ENCODE measurements at regions not wholly inside any gene's neighbourhood (a gene's known extent, or its start where the extent isn't known, plus 50 kb on each side); places are given as distances from the start of the nearest gene placed in this dataset.

DNA sequence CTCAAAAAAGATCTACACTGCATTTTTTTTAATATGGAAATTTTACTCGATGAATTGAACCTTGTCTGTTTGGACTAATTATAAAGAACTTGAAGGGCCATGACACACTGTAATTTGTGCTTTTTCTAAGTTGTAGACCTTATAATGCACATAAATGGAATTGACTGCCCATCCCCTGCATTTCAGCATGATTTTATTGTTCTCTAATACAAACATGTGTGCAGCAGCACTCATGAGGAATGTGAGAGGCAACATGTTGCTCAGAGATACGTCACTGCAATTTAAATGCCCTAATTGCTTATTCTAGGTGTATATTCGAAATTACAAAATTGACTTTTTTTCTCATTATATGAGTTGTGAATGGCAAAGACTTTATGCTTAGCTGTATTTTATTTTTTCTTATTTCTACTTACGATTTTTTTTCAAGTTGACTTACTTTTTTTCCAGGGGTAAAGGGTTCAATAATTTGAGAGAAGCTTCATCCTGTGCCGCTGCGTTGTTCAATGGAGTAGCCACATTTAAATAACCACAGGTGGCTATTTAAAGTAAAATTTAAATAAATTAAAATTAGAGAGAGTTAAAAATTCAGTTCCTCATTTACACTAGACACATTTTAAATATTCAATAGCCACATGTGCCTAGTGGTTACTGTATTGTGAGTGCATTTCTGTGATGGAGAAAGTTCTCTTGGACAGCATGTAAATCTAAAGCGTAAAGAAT lies 1346.4 kb downstream of the ROBO1 start:
- H3K27ac Mint-ChIP-seq = no peak overlapping the region; a peak in 1 of 7 replicates
- H3K9me3 Mint-ChIP-seq = no peaks in the 10 kb centered on the region
- H2AK5ac ChIP-seq (ENCODE audit: insufficient read length, low read length) = no peak overlapping the region
- TF ChIP-seq CTCF (conservative IDR thresholded peaks at IDR 0.05) = no peak
- H3K4ac ChIP-seq (ENCODE audit: low read depth, low read length) = no peak overlapping the region
- no peak overlapping the region for H2BK20ac ChIP-seq (ENCODE audit: low read depth, low read length, poor library complexity, severe bottlenecking)
- H3K9ac ChIP-seq (ENCODE audit: extremely low read depth, insufficient read length, low read length) = no peak overlapping the region
- H4K91ac ChIP-seq (ENCODE audit: insufficient read length, low read depth, low read length) = no peak overlapping the region
- no peaks in the 10 kb centered on the region; a peak in 1 of 7 replicates for H3K36me3 Mint-ChIP-seq (ENCODE audit: insufficient read depth in 1 of 3, low read depth in 3 of 3)
- no peak overlapping the region for H2BK5ac ChIP-seq (ENCODE audit: insufficient read length, low read length)
- no peak overlapping the region for H3K4me2 ChIP-seq (ENCODE audit: insufficient read depth, insufficient read length, low read length)
- peaks cover 4% of the 10 kb centered on the region; the same call in 1 of the 2 replicates for H3K4me1 ChIP-seq (ENCODE audit: insufficient read depth, low read length)
- no peak overlapping the region for H3K56ac ChIP-seq (ENCODE audit: insufficient read length, low read depth, low read length)
- no peak overlapping the region for H2BK12ac ChIP-seq (ENCODE audit: insufficient read length, low read depth, low read length)
- H3K79me1 ChIP-seq (ENCODE audit: insufficient read depth, low read depth, low read length, poor library complexity, severe bottlenecking) = no peaks in the 10 kb centered on the region
- H3K14ac ChIP-seq (ENCODE audit: insufficient read depth, low read length) = no peak overlapping the region
- DNase-seq = no peak
- WGBS (ENCODE audit: extremely low coverage, insufficient read length, low lambda C conversion rate) = no CpG with 5 or more reads among the region's 7 CpGs
- H3K79me2 ChIP-seq (ENCODE audit: insufficient read depth, low read length) = no peaks in the 10 kb centered on the region
- H2BK15ac ChIP-seq (ENCODE audit: low read depth, low read length) = no peak overlapping the region
- no peaks in the 10 kb centered on the region for H3K27me3 ChIP-seq (ENCODE audit: insufficient read depth, low read length)
- no peak overlapping the region for H3K4me3 Mint-ChIP-seq
- no peak overlapping the region for H3K27ac ChIP-seq (ENCODE audit: insufficient read length, low read depth, low read length)
- H3T11ph ChIP-seq (ENCODE audit: low read length) = no peak overlapping the region
- no peak overlapping the region for H2AFZ ChIP-seq (ENCODE audit: low read length)
- no peak overlapping the region for H4K5ac ChIP-seq (ENCODE audit: insufficient read length, low read depth, low read length)
- no peak overlapping the region for H4K8ac ChIP-seq (replicated peaks; ENCODE audit: insufficient read length, low read depth, low read length)
- no peak overlapping the region for H2BK120ac ChIP-seq (ENCODE audit: low read depth, low read length, poor library complexity, severe bottlenecking)
- no peaks in the 10 kb centered on the region for H3K9me3 ChIP-seq (ENCODE audit: control insufficient read depth, low read depth, low read length)
- no peaks in the 10 kb centered on the region for H3K23me2 ChIP-seq (ENCODE audit: insufficient read length, low read depth, low read length, poor library complexity, severe bottlenecking)
- peaks cover 14 to 29% of the 10 kb centered on the region in 2 experiments for H3K4me1 Mint-ChIP-seq
- no peaks in the 10 kb centered on the region for H3K27me3 Mint-ChIP-seq (ENCODE audit: low read depth)
- H4K20me1 ChIP-seq (ENCODE audit: control insufficient read depth, insufficient read depth, insufficient read length) = no peaks in the 10 kb centered on the region
- H3K23ac ChIP-seq (ENCODE audit: insufficient read length, low read depth, low read length) = no peak overlapping the region
- no peak overlapping the region for H3K18ac ChIP-seq (ENCODE audit: insufficient read length, low read depth, low read length)
